Stomach smooth muscle (tissue), 2 donors: ENCODE measurements at regions not wholly inside any gene's neighbourhood (a gene's known extent, or its start where the extent isn't known, plus 50 kb on each side); places are given as distances from the start of the nearest gene placed in this dataset.
A peak's percentile ranks its signal among the peaks of the same experiment; 100 is the strongest.

Experiments
- H3K27ac ChIP-seq: one replicate; pipeline ENCODE4 v1.7.0; 2013; ENCODE audit warnings: mild to moderate bottlenecking, low read length, inconsistent platforms
- H3K27me3 ChIP-seq, 2 donors: one replicate each; pipeline ENCODE4 v1.7.0; 2013; ENCODE audit warnings: low read length in 2 of 2; ENCODE audit not compliant: insufficient read depth in 2 of 2, control insufficient read depth in 1 of 2
- H3K36me3 ChIP-seq, 2 donors: one replicate each; pipeline ENCODE4 v1.7.0; 2013; ENCODE audit warnings: low read length in 2 of 2; ENCODE audit not compliant: control insufficient read depth in 2 of 2, insufficient read depth in 2 of 2
- H3K4me1 ChIP-seq: one replicate; pipeline ENCODE4 v1.7.0; 2013; ENCODE audit warnings: low read length; ENCODE audit not compliant: control insufficient read depth, insufficient read depth
- H3K4me3 ChIP-seq, 2 donors: one replicate each; pipeline ENCODE4 v1.7.0; 2013; ENCODE audit warnings: low read length in 2 of 2
- H3K9ac ChIP-seq, 2 donors: one replicate each; pipeline ENCODE4 v1.7.0; 2013; ENCODE audit warnings: low read length in 2 of 2, mild to moderate bottlenecking in 1 of 2
- H3K9me3 ChIP-seq, 2 donors: one replicate each; pipeline ENCODE4 v1.7.0; 2013; ENCODE audit warnings: low read length in 2 of 2; ENCODE audit not compliant: control insufficient read depth in 2 of 2
- donor health status: healthy.
- donor health status: Pancreatic carcinoma.

DNA sequence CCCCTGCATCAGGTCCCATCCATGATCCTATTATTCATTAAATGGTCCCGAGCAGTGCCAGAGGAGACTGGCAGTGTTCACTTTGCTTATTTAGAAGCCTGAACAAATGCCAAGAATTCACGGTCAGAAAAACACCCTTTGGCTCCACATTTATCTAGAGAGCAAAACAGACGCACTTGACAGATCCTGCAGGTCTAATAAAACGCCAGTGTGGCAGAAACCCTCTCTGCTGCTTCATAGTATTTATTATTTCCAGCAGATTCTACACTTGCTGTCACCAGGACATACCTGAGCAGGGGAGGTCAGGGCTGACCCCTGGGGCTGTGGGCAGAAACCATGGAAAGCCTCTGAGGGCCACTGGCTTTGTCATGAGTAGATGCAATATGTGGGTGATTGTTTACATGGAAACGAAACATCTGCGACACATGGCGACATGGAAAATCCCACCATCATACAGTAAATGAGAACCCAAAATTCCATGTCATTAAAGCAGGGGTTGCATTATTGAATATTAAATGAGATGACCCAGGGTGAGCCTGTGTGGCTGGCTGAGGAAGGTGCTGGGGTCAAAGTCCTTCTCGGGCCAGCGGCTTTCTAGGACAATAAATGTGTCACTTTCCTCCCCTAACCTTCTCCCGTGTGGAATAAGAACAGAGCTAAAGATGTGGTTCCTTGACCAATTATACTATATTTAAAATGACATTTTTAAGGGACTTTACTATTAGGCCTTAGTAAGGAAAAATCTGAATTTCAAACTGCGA lies 205.9 kb upstream of the SVIL start:
- no peaks in the 10 kb centered on the region for H3K36me3 ChIP-seq
- peaks cover 0 to 4% of the 10 kb centered on the region in 2 donors for H3K9me3 ChIP-seq
- peaks cover 66% of the 10 kb centered on the region for H3K4me1 ChIP-seq
- H3K27me3 ChIP-seq, result no peaks in the 10 kb centered on the region
- peak overlapping the region; percentile 76 to 85 for H3K9ac ChIP-seq
- H3K27ac ChIP-seq, result peak overlapping the region; percentile 100
- H3K4me3 ChIP-seq, result peak overlapping the region in 1 of 2 donors; percentile 15

DNA sequence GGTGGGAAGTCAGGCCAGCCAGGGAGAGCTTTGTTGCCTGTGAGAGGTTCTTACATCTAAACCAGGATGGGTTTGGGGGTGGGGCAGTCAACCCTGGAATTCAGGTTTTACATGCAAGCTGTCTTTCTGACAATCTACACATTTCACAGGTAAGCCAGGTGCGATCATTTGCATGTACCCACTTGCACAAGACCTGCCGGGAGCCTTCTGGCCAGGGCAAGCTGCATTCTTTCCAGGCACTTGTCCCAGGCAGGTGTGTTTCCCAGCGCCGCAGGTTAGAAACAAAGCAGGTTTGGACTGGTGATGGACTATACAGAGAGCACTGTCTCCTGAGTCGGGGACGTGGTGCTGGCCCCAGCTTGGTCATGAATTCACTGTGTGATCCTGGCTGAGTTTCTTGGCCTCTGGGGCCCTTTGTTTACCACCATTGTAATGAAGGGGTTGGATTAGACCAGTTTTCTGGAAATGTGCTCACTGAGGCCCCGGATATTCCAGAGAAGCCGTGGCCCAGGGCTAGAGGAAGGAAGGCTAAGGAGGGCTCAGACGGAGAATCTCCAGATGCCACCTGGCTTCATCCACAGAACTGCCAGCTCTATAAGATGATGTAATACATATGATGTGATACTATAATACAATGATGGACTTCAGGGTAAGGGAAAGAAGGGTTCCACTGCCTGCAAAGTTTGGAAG lies 205.2 kb upstream of the SVIL start:
- Histone ChIP-seq H3K4me1 (peaks cover 70% of the 10 kb centered on the region), H3K9ac (peak overlapping the region; percentile 76 to 85), H3K9me3 (peaks cover 0 to under 1% of the 10 kb centered on the region in 2 donors), H3K36me3 (no peaks in the 10 kb centered on the region), H3K27ac (peak overlapping the region; percentile 100), H3K4me3 (no peak overlapping the region), H3K27me3 (no peaks in the 10 kb centered on the region)

DNA sequence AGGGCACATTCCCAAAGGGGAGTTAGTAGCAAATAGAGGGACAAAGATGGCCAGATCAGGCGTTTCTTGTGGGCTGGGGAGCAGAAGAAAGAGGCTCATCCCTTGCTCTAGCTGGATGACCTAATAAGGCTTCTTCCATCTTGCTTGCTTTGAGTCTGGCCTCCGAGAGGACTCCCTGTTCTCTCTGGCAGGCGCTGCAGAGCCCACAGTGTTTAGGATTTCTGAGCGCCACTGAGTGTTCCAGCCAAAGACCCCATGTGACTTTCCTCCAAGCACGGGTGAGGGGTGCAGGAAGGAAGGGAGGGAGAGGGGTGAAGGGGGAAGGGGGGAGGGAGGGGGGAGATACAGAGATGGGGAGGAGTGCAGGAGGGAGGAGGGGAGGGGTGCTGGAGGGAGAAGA lies 203.8 kb upstream of the SVIL start:
- H3K4me1 ChIP-seq, result peaks cover 69% of the 10 kb centered on the region
- H3K27me3 ChIP-seq, result no peaks in the 10 kb centered on the region
- H3K9ac ChIP-seq, result peak overlapping the region; percentile 71 to 85
- no peaks in the 10 kb centered on the region for H3K36me3 ChIP-seq
- H3K4me3 ChIP-seq, result no peak overlapping the region
- H3K27ac ChIP-seq, result peak overlapping the region; percentile 100
- no peaks in the 10 kb centered on the region for H3K9me3 ChIP-seq

DNA sequence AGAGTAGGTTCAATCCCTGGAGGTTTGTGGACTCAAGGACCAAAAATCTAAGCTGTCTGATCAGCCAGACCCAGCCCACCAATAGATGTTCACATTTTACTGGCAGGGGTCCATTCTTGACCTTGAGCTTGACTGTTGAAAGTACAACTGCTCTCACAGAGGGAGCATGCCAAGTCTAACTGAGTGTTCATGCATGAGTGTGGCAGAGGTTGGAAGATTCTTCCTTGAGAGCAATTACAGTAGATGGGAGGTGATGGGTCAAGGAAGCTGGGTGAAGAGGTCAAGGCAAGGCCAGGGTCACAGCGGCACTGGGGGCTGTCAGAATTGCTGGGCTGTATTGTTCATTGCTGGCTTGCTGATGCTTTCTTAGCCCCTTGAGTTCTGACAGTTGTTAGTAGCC lies 202.8 kb upstream of the SVIL start:
- H3K36me3 ChIP-seq, result no peaks in the 10 kb centered on the region
- peak overlapping the region; percentile 49 to 71 for H3K9ac ChIP-seq
- H3K27ac ChIP-seq, result peak overlapping the region; percentile 100
- H3K4me3 ChIP-seq, result no peak overlapping the region
- H3K4me1 ChIP-seq, result peaks cover 60% of the 10 kb centered on the region
- H3K9me3 ChIP-seq, result no peaks in the 10 kb centered on the region
- H3K27me3 ChIP-seq, result no peaks in the 10 kb centered on the region

DNA sequence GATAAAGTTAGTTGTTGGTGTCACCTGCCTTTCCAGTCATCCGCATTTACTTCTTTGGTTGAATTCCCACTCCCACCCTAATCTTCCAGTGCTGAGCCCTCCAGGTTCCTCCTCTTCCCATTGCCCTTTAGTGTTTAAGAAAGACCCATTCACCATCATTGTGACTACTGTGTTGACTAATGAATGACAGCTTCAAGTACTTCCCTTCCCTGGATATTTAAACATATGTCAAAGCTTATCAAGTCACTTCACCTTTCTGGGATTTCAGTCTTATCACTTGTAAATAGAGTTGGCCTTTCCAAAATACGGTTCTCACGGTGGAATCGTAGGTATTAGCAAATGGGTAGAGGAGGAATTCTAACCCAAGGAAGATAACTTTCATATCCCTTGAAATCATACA lies 201.6 kb upstream of the SVIL start:
- Histone ChIP-seq H3K9me3 (no peaks in the 10 kb centered on the region), H3K9ac (no peak overlapping the region), H3K36me3 (no peaks in the 10 kb centered on the region), H3K27me3 (no peaks in the 10 kb centered on the region), H3K4me3 (no peak overlapping the region), H3K27ac (peak overlapping the region; percentile 100), H3K4me1 (peaks cover 49% of the 10 kb centered on the region)

DNA sequence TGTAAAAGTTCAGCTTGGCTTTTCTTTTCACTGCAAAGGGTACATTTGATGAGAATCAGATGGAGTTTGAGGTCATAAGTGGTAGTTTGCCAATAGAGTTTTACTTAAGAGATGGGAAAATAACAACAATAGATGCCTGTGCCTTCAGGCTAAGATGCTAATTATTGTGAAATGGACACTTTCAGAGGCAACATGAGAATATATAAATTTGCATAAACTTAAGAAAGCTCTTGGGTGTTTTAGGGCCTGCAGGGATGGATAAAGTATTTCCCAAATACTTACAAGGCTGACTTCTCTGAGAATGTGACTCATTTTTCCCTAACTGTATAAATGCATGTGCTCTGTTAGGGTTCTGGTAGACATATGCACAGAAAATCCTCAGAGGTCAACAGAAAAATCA lies 200.3 kb upstream of the SVIL start:
- peak overlapping the region; percentile 100 for H3K27ac ChIP-seq
- H3K9me3 ChIP-seq, result no peaks in the 10 kb centered on the region
- H3K27me3 ChIP-seq, result no peaks in the 10 kb centered on the region
- H3K4me1 ChIP-seq, result peaks cover 42% of the 10 kb centered on the region
- H3K9ac ChIP-seq, result peak overlapping the region in 1 of 2 donors; percentile 18
- H3K4me3 ChIP-seq, result no peak overlapping the region
- no peaks in the 10 kb centered on the region for H3K36me3 ChIP-seq

DNA sequence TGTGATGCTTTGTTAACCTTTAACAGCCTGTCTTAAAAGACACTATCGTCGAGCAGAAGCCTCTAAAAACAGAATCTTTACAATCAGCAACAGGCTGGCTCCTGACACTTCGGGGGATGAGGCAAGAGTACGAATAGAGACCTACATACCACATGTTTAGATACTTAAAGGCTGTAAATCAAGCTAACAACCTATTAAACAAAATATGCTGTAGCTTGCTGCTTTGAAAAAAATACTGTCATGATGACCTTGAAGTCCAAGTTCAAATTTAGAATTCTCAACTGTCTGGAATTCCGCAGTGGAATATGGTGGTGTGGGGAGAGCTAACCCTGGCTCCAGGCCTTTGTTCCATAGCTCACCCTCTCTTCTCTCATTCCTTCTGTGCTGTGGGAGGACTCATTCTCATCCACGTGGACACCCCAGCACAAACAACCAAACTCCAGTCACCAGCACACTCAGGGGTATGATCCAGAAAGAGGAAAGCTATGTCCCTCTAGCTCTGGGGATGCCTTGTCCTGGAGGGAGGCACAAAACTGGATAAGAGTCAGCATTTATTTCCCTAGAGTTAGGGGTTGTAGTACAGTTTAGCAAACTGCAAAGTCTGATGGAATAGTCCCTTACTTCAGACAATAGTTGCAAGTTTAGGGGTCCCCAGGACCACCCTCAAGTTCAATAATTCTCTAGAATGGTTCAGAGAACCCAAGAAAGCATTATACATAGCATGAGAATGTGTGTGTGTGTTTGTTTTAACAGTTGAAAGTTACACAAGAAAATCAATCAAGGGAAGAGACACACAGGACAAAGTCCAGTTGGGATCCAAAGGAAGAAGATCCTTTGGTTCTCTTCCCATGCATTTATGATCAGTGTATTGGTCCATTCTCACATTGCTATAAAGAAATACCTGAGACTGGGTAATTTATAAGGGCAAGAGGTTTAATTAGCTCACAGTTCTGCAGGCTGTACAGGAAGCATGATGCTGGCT lies 196.1 kb upstream of the SVIL start:
- H3K27ac ChIP-seq, result no peak overlapping the region
- no peak overlapping the region for H3K9ac ChIP-seq
- H3K9me3 ChIP-seq, result peaks cover 0 to 9% of the 10 kb centered on the region in 2 donors
- peaks cover 15% of the 10 kb centered on the region for H3K4me1 ChIP-seq
- H3K4me3 ChIP-seq, result no peak overlapping the region
- H3K36me3 ChIP-seq, result no peaks in the 10 kb centered on the region
- no peaks in the 10 kb centered on the region for H3K27me3 ChIP-seq

DNA sequence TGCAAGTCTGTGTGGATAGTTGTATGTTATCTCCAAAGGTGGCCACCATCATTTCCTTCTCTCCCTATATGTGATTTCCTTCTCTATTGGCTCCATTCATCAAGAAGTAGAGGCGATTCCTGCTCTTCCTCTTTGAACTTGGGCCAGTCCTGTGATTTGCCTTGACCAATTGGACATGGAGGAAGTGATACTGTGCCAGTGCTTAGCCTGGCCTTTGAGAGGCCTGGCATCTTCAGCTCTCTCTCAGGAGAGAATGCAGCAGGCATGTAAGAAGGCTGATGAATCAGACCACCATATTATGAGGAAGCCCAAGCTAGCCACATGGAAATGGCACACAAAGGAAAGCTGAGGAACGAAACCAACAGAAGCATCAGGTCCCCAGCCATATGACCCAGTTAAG lies 195.0 kb upstream of the SVIL start:
- H3K4me3 ChIP-seq, result no peak overlapping the region
- H3K4me1 ChIP-seq, result peaks cover 13% of the 10 kb centered on the region
- H3K27me3 ChIP-seq, result no peaks in the 10 kb centered on the region
- peak overlapping the region; percentile 18 for H3K27ac ChIP-seq
- H3K36me3 ChIP-seq, result no peaks in the 10 kb centered on the region
- no peak overlapping the region for H3K9ac ChIP-seq
- H3K9me3 ChIP-seq, result peaks cover 0 to 9% of the 10 kb centered on the region in 2 donors

DNA sequence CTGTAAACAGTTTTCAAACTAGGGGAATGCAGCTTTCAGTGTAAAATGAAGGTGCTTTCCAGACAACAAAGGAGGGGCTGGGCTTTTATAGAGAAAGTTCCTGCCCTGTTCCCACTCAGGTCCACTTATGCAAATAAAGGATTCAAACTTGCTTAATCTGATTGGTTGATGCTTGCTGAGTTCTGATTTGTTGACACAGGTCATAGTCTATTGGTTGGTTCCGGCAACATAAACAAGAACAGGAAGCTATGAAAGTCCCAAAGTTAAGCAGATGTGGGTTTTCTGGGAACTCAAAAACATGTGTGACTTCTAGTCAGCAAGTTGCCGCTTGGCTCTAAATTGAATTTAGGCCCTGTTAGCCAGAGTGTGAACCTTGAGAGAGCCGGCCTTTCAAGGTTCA lies 194.2 kb upstream of the SVIL start:
- Histone ChIP-seq H3K27ac (peak overlapping the region; percentile 18), H3K9me3 (peaks cover 0 to 9% of the 10 kb centered on the region in 2 donors), H3K27me3 (no peaks in the 10 kb centered on the region), H3K9ac (no peak overlapping the region), H3K36me3 (no peaks in the 10 kb centered on the region), H3K4me1 (peaks cover 8% of the 10 kb centered on the region), H3K4me3 (no peak overlapping the region)

- peak overlapping the region; percentile 18 for H3K27ac ChIP-seq
- H3K4me3 ChIP-seq, result no peak overlapping the region
- peaks cover 8% of the 10 kb centered on the region for H3K4me1 ChIP-seq
- peaks cover 0 to 9% of the 10 kb centered on the region in 2 donors for H3K9me3 ChIP-seq
- no peaks in the 10 kb centered on the region for H3K36me3 ChIP-seq
- no peak overlapping the region for H3K9ac ChIP-seq
- H3K27me3 ChIP-seq, result no peaks in the 10 kb centered on the region
Measured at GRCh38 chr10:29828440-29828894, 193.7 kb upstream of the SVIL start.
